22Rv1 (cell line): ENCODE measurements at regions not wholly inside any gene's neighbourhood (a gene's known extent, or its start where the extent isn't known, plus 50 kb on each side); places are given as distances from the start of the nearest gene placed in this dataset.

Experiments used
- CTCF ChIP-seq: fragments of 450-650 bp; IDR thresholded peaks from 2 replicates; pipeline ENCODE4 v1.5.1; 2017; ENCODE audit warnings: mild to moderate bottlenecking
- ZFX ChIP-seq: fragments of 450-650 bp; IDR thresholded peaks from 2 replicates; pipeline ENCODE4 v1.6.1; 2017; ENCODE audit warnings: antibody characterized with exemption, borderline replicate concordance

- TF ChIP-seq CTCF (no peak), ZFX (no peak)
These were observed 362.6 kb downstream of the BCAT1 start for GRCh38 chr12:24586293-24586692.
